ENCODE measurements at regions not wholly inside any gene's neighbourhood (a gene's known extent, or its start where the extent isn't known, plus 50 kb on each side); places are given as distances from the start of the nearest gene placed in this dataset.

DNA sequence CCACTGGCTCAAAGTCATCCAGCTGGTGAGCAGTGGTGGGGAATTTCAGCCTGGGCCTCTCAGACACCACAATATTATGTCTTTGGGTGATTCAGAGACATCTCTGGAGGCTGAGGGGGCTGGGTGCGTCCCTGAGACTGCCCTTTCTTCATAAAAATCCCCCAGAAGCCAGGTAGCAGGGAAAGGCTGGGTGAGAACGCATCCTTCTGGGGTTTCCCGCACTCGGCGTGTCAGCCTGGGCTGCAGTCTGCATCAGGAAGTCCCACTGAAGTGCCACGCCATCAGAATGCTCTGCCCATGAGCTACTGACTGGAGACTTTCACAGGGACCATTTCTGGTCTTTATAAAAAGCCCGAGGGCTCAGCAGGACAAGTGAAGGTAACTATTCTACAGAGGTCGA lies 148.8 kb upstream of the SLC6A11 start:
- Mint-ChIP-seq H3K27me3 (peaks cover 16% of the 10 kb centered on the region), H3K4me1 (peaks cover 8% of the 10 kb centered on the region), H3K27ac (no peak overlapping the region), H3K9me3 (no peaks in the 10 kb centered on the region), H3K36me3 (ENCODE audit: low read depth) (no peaks in the 10 kb centered on the region), H3K4me3 (no peak overlapping the region)
- ChIA-PET POLR2A (no interaction called here), CTCF (interaction anchor here (1.0 kb wide), 1 partner anchor 25 kb away, joined by 3 read pairs; no protein-coding TSS in a partner anchor)
- DNase-seq: no peak

DNA sequence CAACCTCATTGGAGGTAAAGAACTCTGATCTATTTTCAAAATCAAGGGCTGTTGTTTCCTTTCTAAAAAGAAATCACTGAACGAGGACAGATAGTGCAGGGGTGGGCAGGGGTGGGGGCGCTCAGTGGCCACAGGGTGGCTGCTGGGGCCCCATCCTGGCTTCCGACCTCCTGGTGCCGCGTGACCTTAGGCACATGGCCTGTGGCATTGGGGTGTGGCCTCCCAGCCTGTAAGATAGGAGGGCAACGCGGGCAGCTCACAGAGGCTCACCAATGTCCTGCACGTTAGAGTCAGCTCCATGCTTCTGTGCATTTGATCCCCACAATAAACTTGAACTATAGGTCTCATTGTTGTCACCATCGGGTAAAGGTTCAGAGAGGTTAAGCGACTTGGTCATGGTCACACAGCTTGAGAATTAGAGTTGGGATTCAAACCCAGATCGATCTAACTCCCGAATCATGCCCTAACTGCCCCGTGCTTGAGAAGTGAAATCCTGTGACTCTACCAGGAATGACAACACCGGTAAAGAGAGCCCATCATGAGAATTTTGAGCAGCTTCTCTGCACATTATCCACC lies 148.0 kb upstream of the SLC6A11 start:
- ChIA-PET CTCF (interaction anchor here (1.0 kb wide), 1 partner anchor 25 kb away, joined by 3 read pairs; no protein-coding TSS in a partner anchor), POLR2A (no interaction called here)
- Mint-ChIP-seq H3K36me3 (ENCODE audit: low read depth) (no peaks in the 10 kb centered on the region), H3K4me3 (no peak overlapping the region), H3K4me1 (peaks cover 8% of the 10 kb centered on the region), H3K27ac (no peak overlapping the region), H3K9me3 (no peaks in the 10 kb centered on the region), H3K27me3 (peaks cover 14% of the 10 kb centered on the region)
- no peak for DNase-seq

DNA sequence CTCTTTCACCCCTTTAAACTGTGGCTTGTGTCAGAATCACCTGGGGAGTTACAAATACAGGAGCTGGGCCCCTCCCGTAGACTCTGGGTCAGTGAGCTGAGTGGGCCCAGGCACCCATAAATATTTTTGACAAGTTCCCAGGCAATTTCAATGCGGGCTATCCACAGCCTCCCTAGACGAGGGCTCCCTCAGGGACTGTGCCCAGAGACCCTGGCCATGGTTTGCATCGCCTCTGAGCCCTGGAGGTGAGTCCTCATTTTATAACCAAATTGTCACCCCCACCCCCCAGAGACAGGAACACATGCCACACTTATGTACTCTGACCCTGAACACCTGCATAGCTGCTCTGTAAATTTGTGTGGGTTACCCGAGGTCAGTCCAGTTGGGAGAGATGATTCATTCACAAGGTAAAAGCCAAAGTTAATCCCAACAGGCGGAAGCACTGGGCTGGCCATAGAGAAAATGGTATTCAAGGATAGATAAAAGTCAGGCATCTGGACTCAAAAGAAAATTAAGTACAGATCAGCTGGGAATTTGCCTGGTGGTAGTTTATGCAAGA lies 146.5 kb upstream of the SLC6A11 start:
- ChIA-PET CTCF (interaction anchor here (1.5 kb wide), 1 partner anchor 19 kb away, joined by 3 read pairs; no protein-coding TSS in a partner anchor), POLR2A (no interaction called here)
- peaks cover 13% of the 10 kb centered on the region for H3K27me3 Mint-ChIP-seq
- H3K36me3 Mint-ChIP-seq (ENCODE audit: low read depth): no peaks in the 10 kb centered on the region
- H3K4me1 Mint-ChIP-seq: peaks cover 8% of the 10 kb centered on the region
- no peak overlapping the region for H3K4me3 Mint-ChIP-seq
- H3K9me3 Mint-ChIP-seq: no peaks in the 10 kb centered on the region
- DNase-seq: no peak
- no peak overlapping the region for H3K27ac Mint-ChIP-seq

DNA sequence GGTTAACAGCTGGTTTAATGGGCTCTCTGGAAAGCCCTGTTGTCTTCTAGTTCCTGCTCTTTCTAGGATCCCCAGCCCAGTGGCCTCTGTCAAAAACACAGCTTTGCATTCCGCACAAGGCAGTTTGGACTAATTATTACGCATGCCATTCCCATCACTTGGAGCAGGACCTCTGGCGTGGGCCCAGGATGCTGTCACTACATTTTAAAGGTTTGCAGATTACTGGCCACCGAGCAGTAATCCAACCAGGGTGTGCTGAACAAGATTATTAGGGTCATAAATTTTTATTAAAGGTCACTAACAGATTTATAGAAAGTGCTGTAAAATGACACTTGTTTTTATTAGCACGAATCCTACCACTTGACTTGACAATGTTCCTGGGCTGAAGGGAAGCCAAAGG lies 143.6 kb upstream of the SLC6A11 start:
- H3K4me1 Mint-ChIP-seq: no peaks in the 10 kb centered on the region
- ChIA-PET POLR2A (no interaction called here), CTCF (no interaction called here)
- H3K27me3 Mint-ChIP-seq: peaks cover 10% of the 10 kb centered on the region
- DNase-seq: no peak
- no peaks in the 10 kb centered on the region for H3K36me3 Mint-ChIP-seq (ENCODE audit: low read depth)
- no peaks in the 10 kb centered on the region for H3K9me3 Mint-ChIP-seq
- no peak overlapping the region for H3K27ac Mint-ChIP-seq
- no peak overlapping the region for H3K4me3 Mint-ChIP-seq

DNA sequence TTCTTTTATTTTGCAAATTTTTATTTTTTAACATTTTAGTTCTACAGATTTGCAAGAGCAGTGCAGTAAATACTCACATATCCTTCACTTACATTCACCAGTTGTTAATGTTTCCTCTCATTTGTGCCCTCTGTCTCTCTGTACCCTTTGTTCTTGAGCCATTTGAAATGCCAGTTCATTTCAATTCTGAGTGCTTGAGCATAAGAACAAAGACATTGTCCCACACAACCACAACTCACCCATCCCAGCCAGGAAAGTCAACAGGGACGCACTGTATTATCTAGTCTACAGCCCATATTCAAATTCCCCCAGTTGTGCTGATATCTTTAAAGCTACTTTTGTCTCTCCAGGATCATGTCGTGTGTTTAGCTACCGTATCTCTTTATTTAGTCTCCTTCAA lies 141.4 kb upstream of the SLC6A11 start:
- no peak overlapping the region for H3K4me3 Mint-ChIP-seq
- H3K27ac Mint-ChIP-seq: no peak overlapping the region
- no peaks in the 10 kb centered on the region for H3K4me1 Mint-ChIP-seq
- POLR2A ChIA-PET: no interaction called here
- no peak for DNase-seq
- CTCF ChIA-PET: interaction anchor here (0.6 kb wide), 1 partner anchor 77 kb away, joined by 3 read pairs; no protein-coding TSS in a partner anchor
- no peaks in the 10 kb centered on the region for H3K9me3 Mint-ChIP-seq
- H3K36me3 Mint-ChIP-seq (ENCODE audit: low read depth): no peaks in the 10 kb centered on the region
- H3K27me3 Mint-ChIP-seq: peaks cover 10% of the 10 kb centered on the region

DNA sequence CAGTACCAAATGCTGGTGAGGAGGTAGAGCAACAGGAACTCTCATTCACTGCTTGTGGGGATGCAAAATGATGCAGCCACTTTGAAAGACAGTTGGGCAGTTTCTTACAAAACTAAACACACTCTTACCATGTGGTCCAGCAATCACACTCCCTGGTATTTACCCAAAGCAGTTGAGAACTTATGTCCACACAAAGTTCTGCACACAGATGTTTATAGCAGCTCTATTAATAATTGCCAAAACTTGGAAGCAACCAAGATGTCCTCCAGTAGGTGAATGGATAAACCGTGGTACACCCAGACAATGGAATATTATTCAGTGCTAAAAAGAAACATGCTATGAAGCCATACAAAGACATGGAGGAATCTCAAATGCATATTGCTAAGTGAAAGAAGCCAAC lies 139.1 kb upstream of the SLC6A11 start:
- Mint-ChIP-seq H3K4me3 (no peak overlapping the region), H3K4me1 (no peaks in the 10 kb centered on the region), H3K9me3 (no peaks in the 10 kb centered on the region), H3K36me3 (ENCODE audit: low read depth) (no peaks in the 10 kb centered on the region), H3K27me3 (peaks cover 10% of the 10 kb centered on the region), H3K27ac (no peak overlapping the region)
- ChIA-PET POLR2A (no interaction called here), CTCF (interaction anchor here (0.6 kb wide), 1 partner anchor 953 kb away, joined by 3 read pairs; no protein-coding TSS in a partner anchor)
- no peak for DNase-seq

DNA sequence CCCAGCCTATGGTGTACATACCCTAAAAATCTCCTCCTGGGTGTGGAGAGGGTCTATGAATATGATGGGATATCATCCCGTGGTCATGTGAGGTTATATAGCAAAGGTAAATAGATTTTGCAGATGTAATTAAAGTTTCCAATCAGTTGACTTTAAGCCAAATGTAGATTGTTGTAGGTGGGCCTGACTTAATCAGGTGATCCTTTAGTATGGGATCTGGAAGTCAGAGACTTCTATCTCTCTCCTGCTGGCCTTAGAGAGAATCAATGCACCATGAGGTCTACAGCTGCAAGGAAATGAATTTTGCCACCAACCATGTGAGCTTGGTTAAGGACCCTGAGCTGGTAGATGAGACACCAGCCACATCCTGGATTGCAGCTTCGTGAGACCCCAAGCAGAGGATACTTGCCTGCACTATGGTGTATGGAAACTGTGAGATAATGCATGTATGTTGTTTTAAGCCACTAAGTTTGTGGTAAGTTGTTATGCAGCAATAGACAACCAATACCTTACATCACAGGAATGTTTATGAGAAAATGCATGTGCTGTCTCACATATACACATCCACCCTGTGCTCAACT lies 137.1 kb upstream of the SLC6A11 start:
- H3K27ac Mint-ChIP-seq: no peak overlapping the region
- H3K27me3 Mint-ChIP-seq: peaks cover 13% of the 10 kb centered on the region
- no peaks in the 10 kb centered on the region for H3K36me3 Mint-ChIP-seq (ENCODE audit: low read depth)
- ChIA-PET POLR2A (no interaction called here), CTCF (no interaction called here)
- H3K4me3 Mint-ChIP-seq: no peak overlapping the region
- no peaks in the 10 kb centered on the region for H3K4me1 Mint-ChIP-seq
- no peaks in the 10 kb centered on the region for H3K9me3 Mint-ChIP-seq
- no peak for DNase-seq

DNA sequence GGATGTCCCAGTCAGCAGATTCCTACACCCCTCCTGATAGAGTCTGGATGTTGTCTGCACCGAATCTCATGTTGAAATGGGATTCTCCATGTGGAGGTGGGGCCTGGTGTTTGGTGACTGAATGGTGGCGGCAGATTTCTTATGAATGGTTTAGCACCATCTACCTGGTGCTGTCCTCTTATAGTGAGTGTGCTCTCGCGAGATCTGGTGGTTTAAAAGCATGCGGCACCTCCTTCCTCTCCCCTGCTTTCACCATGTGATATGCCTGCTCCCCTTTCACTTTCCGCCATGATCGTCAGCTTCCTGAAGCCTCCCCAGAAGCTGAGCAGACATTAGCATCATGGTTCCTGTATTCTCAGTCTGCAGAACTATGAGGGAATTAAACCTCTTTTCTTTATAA lies 135.2 kb upstream of the SLC6A11 start:
- H3K4me3 Mint-ChIP-seq: no peak overlapping the region
- no peaks in the 10 kb centered on the region for H3K9me3 Mint-ChIP-seq
- no peak for DNase-seq
- no peaks in the 10 kb centered on the region for H3K36me3 Mint-ChIP-seq (ENCODE audit: low read depth)
- peaks cover 7% of the 10 kb centered on the region for H3K27me3 Mint-ChIP-seq
- H3K27ac Mint-ChIP-seq: no peak overlapping the region
- H3K4me1 Mint-ChIP-seq: no peaks in the 10 kb centered on the region
- ChIA-PET POLR2A (no interaction called here), CTCF (no interaction called here)

DNA sequence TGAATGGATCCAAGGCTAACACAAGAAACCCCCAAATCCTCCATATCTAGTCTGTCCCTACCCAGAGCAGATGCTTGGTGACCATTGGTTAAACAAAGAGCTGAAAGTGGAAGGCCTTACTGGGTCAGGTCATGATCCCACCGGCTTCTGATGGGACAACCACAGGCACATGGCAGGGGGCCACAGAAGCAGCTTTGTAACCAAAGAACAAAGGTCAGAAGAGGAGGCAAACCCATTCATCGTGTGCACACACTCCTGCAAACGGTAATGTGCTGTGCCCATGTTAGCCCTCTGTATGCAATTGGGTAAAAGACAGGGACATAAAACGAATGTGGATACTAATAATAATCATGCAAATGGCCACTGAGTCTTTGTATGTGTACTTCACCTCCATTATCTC lies 133.3 kb upstream of the SLC6A11 start:
- H3K4me1 Mint-ChIP-seq: no peaks in the 10 kb centered on the region
- H3K9me3 Mint-ChIP-seq: no peaks in the 10 kb centered on the region
- POLR2A ChIA-PET: no interaction called here
- H3K4me3 Mint-ChIP-seq: no peak overlapping the region
- no peak overlapping the region for H3K27ac Mint-ChIP-seq
- H3K36me3 Mint-ChIP-seq (ENCODE audit: low read depth): no peaks in the 10 kb centered on the region
- DNase-seq: no peak
- H3K27me3 Mint-ChIP-seq: peaks cover 3% of the 10 kb centered on the region
- CTCF ChIA-PET: no interaction called here

DNA sequence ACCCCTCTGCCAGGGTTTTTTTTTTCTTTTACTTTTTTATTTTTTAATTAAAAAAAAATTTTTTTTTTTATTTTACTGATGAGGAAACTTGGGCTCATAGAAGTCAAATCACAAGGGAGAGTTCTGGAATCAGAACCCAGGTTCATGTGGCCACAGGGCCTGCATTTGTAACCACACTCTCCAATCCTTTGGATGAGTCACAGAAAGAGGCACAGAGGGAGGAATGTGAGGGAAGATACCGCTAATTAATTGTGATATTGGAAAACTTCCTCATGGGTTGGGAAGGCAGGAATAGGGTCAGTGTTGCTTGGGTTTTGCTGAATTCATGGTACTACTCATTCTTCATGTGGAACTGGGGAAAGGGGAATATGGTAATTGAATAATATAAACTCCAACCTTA lies 132.9 kb upstream of the SLC6A11 start:
- ChIA-PET CTCF (no interaction called here), POLR2A (no interaction called here)
- no peak overlapping the region for H3K4me3 Mint-ChIP-seq
- no peaks in the 10 kb centered on the region for H3K9me3 Mint-ChIP-seq
- no peak overlapping the region for H3K27ac Mint-ChIP-seq
- H3K27me3 Mint-ChIP-seq: peaks cover 3% of the 10 kb centered on the region
- H3K36me3 Mint-ChIP-seq (ENCODE audit: low read depth): no peaks in the 10 kb centered on the region
- no peak for DNase-seq
- no peaks in the 10 kb centered on the region for H3K4me1 Mint-ChIP-seq

DNA sequence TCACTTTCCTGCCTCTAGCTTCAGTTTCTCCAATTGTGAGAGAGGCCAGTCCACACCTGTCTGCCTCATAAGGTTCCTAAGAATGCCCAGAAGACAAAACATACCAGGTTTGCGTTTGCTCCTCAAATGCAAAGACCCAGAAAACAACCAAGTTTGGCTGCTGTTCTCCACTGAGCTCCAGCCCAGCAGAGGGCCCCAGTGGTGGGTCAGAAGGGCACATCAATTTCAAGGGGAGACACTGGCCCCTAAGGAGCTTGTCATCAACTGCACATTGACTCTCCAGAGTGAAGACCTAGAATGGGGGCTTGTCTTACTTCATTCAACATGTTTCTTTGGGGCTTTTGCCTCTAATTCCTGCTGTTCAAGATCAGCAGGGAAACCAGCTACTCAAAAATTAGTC lies 127.9 kb upstream of the SLC6A11 start:
- Mint-ChIP-seq H3K27me3 (peaks cover 1% of the 10 kb centered on the region), H3K36me3 (ENCODE audit: low read depth) (no peaks in the 10 kb centered on the region), H3K4me3 (no peak overlapping the region), H3K27ac (no peak overlapping the region), H3K9me3 (no peaks in the 10 kb centered on the region), H3K4me1 (no peaks in the 10 kb centered on the region)
- POLR2A ChIA-PET: no interaction called here
- CTCF ChIA-PET: interaction anchor here (0.5 to 1.1 kb wide), 2 partner anchors 18 to 115 kb away, joined by 3 read pairs; no protein-coding TSS in a partner anchor
- DNase-seq: no peak

DNA sequence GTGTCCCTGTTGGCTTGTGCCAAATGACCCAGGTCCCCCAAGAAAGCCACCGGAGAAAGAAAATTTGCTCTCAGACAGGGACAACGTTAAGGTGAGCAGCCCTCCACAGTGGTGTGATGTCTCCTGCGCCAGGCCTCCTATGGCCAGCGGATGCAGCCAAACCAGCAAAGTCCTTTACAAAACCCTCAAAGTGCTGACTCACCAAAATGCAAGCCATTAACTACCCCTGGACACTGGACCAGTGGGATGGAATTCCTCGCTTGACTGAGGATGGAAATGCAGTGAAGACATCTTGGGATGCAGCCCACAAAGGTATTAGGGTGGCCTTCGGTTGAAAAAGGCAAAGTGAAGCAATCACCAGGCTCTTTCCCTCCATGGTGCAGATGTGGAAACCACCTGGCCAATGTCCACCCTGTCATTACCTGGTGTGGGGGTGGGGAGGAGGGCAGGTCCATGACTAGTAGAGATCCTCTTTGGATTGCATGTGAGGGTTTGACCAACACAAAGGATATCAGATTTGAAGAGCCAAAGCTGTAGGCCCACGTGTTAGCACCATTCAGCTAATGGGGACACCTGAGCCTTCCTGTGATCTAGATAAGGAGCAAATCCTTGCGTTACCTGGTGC lies 127.4 kb upstream of the SLC6A11 start:
- no peaks in the 10 kb centered on the region for H3K9me3 Mint-ChIP-seq
- H3K36me3 Mint-ChIP-seq (ENCODE audit: low read depth): no peaks in the 10 kb centered on the region
- ChIA-PET POLR2A (no interaction called here), CTCF (interaction anchor here (1.1 kb wide), 1 partner anchor 18 kb away, joined by 3 read pairs; no protein-coding TSS in a partner anchor)
- H3K27ac Mint-ChIP-seq: no peak overlapping the region
- H3K4me1 Mint-ChIP-seq: no peaks in the 10 kb centered on the region
- no peak overlapping the region for H3K4me3 Mint-ChIP-seq
- DNase-seq: no peak
- no peaks in the 10 kb centered on the region for H3K27me3 Mint-ChIP-seq

DNA sequence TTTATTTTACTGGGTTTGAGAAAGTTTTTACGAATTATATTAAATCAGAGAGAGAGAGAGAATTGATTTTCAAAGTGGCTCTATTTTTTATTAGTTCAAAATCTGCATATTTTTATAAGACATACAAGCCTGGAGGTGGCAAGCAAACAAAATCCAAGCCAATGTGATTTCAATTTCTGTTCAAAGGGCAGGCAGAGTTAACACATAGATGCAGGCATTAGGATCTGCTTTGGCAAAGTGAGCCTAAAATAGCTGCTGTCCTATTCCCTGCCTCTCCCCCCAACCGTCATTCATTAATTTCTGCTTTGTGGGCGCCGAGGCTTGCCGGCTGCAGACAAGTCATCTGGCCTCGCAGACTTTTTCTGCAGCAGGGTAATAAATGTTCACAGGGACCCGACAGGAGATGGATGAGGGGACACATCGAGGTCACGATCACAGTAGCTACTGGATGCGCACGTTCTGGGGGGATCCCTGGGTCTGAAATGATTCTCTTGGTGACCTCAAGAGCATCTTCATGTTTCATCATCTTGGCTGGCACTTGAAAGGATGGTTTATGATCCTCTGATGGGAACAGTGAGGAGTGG lies 123.9 kb upstream of the SLC6A11 start:
- no peaks in the 10 kb centered on the region for H3K4me1 Mint-ChIP-seq
- POLR2A ChIA-PET: no interaction called here
- H3K27me3 Mint-ChIP-seq: peaks cover 12% of the 10 kb centered on the region
- H3K27ac Mint-ChIP-seq: no peak overlapping the region
- no peaks in the 10 kb centered on the region for H3K9me3 Mint-ChIP-seq
- H3K36me3 Mint-ChIP-seq (ENCODE audit: low read depth): no peaks in the 10 kb centered on the region
- CTCF ChIA-PET: no interaction called here
- no peak overlapping the region for H3K4me3 Mint-ChIP-seq
- DNase-seq: no peak

All from activated CD4-positive, alpha-beta T cell treated with anti-CD3 and anti-CD28 coated beads, Interleukin-2, amount 10 ng/mL, durations not matched to agents 7 days and 5 days (primary cell).